ENCODE measurements at regions not wholly inside any gene's neighbourhood (a gene's known extent, or its start where the extent isn't known, plus 50 kb on each side); places are given as distances from the start of the nearest gene placed in this dataset.
A peak's percentile ranks its signal among the peaks of the same experiment; 100 is the strongest.

DNA sequence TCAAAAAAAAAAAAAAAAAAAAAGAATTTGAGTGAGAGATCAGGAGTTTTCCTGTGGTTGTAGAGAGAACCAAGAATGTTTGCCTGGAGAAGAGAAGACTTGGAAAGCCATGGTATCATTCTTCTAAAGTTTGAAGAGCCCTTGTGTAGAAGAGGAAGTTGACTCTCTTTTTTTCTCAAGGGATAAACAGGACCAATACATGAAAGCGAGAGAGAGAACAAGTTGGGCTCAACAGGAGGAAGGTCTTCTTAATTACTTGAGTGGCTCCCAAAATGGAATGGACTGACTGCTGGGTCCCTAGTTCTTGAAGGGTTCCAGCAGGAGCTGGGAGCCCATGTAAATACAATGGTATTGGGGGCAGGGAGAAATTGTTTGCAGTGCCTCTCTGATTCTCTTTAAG is 173.3 kb upstream of the ADO start:
- in situ Hi-C loops (cut with MboI; ENCODE audit: low sequenced_read_pairs, unreplicated experiment), result no loop called here
- DNase-seq (ENCODE audit: low spot score), result no peak
- TF ChIP-seq, protein P1, sequence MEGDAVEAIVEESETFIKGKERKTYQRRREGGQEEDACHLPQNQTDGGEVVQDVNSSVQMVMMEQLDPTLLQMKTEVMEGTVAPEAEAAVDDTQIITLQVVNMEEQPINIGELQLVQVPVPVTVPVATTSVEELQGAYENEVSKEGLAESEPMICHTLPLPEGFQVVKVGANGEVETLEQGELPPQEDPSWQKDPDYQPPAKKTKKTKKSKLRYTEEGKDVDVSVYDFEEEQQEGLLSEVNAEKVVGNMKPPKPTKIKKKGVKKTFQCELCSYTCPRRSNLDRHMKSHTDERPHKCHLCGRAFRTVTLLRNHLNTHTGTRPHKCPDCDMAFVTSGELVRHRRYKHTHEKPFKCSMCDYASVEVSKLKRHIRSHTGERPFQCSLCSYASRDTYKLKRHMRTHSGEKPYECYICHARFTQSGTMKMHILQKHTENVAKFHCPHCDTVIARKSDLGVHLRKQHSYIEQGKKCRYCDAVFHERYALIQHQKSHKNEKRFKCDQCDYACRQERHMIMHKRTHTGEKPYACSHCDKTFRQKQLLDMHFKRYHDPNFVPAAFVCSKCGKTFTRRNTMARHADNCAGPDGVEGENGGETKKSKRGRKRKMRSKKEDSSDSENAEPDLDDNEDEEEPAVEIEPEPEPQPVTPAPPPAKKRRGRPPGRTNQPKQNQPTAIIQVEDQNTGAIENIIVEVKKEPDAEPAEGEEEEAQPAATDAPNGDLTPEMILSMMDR (IDR thresholded peaks at IDR 0.05; ENCODE audit: borderline replicate concordance, control extremely low read depth, extremely low read depth, insufficient read depth, missing control alignments), result no peak

DNA sequence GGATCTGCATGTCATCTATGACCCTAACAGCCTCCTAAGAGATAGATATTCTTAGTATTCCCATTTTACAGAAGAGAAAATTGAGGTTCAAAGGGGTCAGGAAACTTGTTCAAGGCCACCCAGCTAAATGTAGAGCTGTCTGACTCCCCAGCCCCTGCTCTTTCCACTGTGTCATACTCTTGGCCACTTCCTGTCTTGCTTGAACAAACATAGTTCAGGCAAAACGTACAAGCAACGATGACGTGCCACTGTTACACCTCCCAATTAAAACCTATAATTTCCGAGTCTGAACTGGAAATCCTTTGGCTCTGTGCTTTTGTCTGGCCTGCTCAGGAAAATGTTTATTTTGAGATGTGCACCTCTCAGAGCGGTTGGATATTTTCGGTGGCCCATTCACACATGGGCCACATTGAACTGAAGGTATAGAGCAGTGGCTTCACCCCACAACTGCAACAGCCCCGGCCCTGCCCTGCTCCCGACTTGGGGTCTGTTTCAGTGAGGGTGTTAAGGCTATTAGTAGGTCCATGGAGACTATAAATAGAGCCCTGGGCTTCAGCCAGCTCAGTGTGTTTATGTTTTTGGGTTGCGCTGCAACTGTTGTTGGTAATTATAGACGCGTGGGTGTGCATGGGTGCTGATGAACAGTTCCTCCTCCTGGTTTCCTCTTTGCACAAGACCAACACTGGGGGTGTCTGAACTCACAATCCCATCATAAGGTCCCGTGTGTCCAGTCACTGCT is 172.3 kb upstream of the ADO start:
- peak; percentile 69 for DNase-seq (ENCODE audit: low spot score)
- TF ChIP-seq, protein P1 (IDR thresholded peaks at IDR 0.05; ENCODE audit: borderline replicate concordance, control extremely low read depth, extremely low read depth, insufficient read depth, missing control alignments), result no peak
- in situ Hi-C loops (cut with MboI; ENCODE audit: low sequenced_read_pairs, unreplicated experiment), result no loop called here

DNA sequence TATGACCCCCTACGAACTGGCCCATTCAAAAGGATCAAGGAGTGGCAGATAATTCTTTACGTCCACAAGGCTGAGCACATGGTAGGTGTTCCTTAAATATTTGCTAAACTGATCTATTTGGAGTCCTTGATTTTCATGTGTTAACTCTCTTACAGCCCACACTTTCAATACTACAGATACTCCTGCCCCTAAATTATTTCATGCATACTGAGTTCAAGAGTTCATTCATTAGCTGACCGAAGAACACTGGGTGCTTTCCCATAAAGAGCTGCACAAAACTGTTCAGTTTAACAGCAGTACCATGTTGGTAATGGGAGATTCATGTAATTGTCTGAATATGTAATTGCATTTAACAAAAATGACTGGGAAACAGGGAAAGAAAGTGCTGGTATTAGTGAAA is 170.5 kb upstream of the ADO start:
- TF ChIP-seq, protein P1 (IDR thresholded peaks at IDR 0.05; ENCODE audit: borderline replicate concordance, control extremely low read depth, extremely low read depth, insufficient read depth, missing control alignments), result no peak
- no peak for DNase-seq (ENCODE audit: low spot score)
- in situ Hi-C loops (cut with MboI; ENCODE audit: low sequenced_read_pairs, unreplicated experiment), result no loop called here

DNA sequence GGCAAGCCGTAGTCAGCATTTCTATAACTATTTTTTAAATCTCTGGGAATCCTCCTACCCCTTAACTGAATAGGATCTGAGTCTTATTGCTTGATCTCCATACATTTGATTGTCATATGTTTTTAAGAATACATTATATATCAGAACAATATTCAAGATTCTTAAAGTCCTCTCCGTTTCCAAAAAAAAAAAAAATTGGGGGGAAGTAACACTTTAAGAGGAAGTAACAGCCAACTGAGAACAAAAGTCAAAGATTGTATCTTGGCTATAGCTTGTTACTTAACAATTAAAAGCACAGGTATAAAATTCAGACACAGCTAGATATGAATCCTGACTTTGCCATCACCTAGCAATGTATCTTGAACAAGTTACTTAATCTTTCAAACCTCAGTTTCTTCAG is 169.9 kb upstream of the ADO start:
- in situ Hi-C loops (cut with MboI; ENCODE audit: low sequenced_read_pairs, unreplicated experiment), result no loop called here
- DNase-seq (ENCODE audit: low spot score), result no peak
- TF ChIP-seq, protein P1 (IDR thresholded peaks at IDR 0.05; ENCODE audit: borderline replicate concordance, control extremely low read depth, extremely low read depth, insufficient read depth, missing control alignments), result no peak

DNA sequence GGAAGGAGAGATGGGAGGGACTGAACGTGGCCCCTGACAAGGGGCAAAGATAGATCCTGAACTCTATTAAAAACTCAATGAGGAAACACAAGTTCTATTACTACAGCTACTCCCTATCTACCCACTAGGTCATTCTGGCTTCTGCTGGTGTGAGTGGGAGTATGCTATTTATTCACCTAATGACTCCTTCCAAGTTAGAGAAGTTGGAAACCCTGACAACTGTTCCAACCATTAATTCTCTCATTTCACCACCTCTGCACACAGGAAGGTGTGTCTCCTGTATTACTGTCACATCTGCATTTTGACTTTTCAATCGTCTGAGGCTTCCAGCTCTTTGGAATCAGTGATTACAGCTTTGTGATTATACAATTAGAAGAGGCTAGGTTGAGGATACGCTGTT is 169.4 kb upstream of the ADO start:
- in situ Hi-C loops (cut with MboI; ENCODE audit: low sequenced_read_pairs, unreplicated experiment), result no loop called here
- DNase-seq (ENCODE audit: low spot score), result no peak
- TF ChIP-seq, protein P1 (IDR thresholded peaks at IDR 0.05; ENCODE audit: borderline replicate concordance, control extremely low read depth, extremely low read depth, insufficient read depth, missing control alignments), result no peak

DNA sequence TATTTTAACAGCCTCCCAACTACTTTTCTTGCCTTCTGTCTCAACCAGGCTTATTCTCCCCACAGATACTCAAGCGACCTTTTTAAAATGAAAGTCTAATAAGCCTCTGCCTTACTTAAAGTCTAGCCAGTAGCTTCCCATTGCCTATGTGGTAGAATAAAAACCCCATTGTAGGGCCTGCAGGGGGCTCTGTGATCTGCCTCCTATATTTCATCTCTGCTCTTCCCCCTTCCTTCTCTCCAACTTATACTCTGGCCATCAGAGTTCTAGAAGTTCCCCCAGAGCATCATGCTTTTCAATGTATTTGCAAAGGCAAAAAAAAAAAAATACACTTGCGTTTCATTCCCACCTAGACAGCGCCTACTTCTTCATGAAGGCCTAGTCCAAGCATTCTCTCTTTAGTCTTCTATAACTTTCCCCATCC is 167.7 kb upstream of the ADO start:
- TF ChIP-seq, protein P1 (IDR thresholded peaks at IDR 0.05; ENCODE audit: borderline replicate concordance, control extremely low read depth, extremely low read depth, insufficient read depth, missing control alignments), result no peak
- in situ Hi-C loops (cut with MboI; ENCODE audit: low sequenced_read_pairs, unreplicated experiment), result no loop called here
- DNase-seq (ENCODE audit: low spot score), result no peak
